HCT116 (cell line): ENCODE measurements at regions not wholly inside any gene's neighbourhood (a gene's known extent, or its start where the extent isn't known, plus 50 kb on each side); places are given as distances from the start of the nearest gene placed in this dataset.

Experiments used
- ATAC-seq: fragments of 200-7000 bp; cut with Tn5 transposase; 2 replicates; pipeline ENCODE4 v1.9.1; 2020; ENCODE audit warnings: mild to moderate bottlenecking, moderate library complexity
- BruUV-seq: library from RNA; stranded (reverse); fragments of 400-500 nt; replicated peaks from 2 replicates; lab custom pipeline; 2021; lab: Mats Ljungman, UMichigan
- CTCF ChIA-PET: fragments of 300-600 bp; sonication (Branson Sonifier 250); formaldehyde crosslinking; loops from one replicate; lab custom pipeline; 2021; ENCODE audit warnings: antibody characterized with exemption; lab: Charles Lee
- POLR2A ChIA-PET: fragments of 300-600, 350-600 bp; sonication (Branson Sonifier 250); formaldehyde crosslinking; loops from one replicate; lab custom pipeline; 2021; ENCODE audit warnings: antibody characterized with exemption; lab: Charles Lee
- RAD21 ChIA-PET, 2 experiments: fragments of 300-600 bp; sonication (Branson Sonifier 250); formaldehyde crosslinking; loops; one replicate each; lab custom pipeline; 2023; ENCODE audit warnings: low total read pairs in 2 of 2; ENCODE audit not compliant: uncharacterized antibody in 2 of 2, unreplicated experiment in 2 of 2, low non-redundant PET in 1 of 2; lab: Charles Lee
- DNase-seq: peaks from one replicate; pipeline ENCODE4 v3.0.0-alpha.2; 2010; ENCODE audit warnings: low read depth, low spot score
- H2AFZ ChIP-seq: fragments of 200-600 bp; shearing (Covaris generic), sonication (generic); 2 replicates; pipeline ENCODE4 v1.6.1; 2017; ENCODE audit warnings: low read depth, mixed run types, mixed read lengths, antibody characterized with exemption, low read length; ENCODE audit not compliant: poor library complexity, severe bottlenecking
- H3K27ac ChIP-seq: 2 replicates; pipeline ENCODE4 v1.5.1; 2012; ENCODE audit warnings: low read depth, low read length
- H3K27me3 ChIP-seq: fragments of 200-600 bp; sonication (generic); 2 replicates; pipeline ENCODE4 v1.6.1; 2016; ENCODE audit warnings: mixed run types, low read length, mixed read lengths; ENCODE audit not compliant: insufficient read depth
- H3K36me3 ChIP-seq, 2 experiments: fragments of 200-500 bp in 1 of 2; fragments of 200-600 bp in 1 of 2; sonication (Bioruptor generic) in 1 of 2; sonication (generic) in 1 of 2; 2 replicates each; pipeline versions ENCODE4 v1.5.1 to v1.6.1; 2014 to 2016; ENCODE audit warnings: low read length in 2 of 2, inconsistent platforms in 1 of 2, mixed read lengths in 1 of 2, mixed run types in 1 of 2; ENCODE audit not compliant: insufficient read depth in 2 of 2, control insufficient read depth in 1 of 2
- H3K4me1 ChIP-seq, 2 experiments: fragments of 200-600 bp in 1 of 2; sonication (generic) in 1 of 2; 2 replicates each; pipeline versions ENCODE4 v1.5.1 to v1.6.1; 2012 to 2017; ENCODE audit warnings: low read length in 2 of 2, inconsistent platforms in 1 of 2, mild to moderate bottlenecking in 1 of 2, mixed read lengths in 1 of 2, mixed run types in 1 of 2, moderate library complexity in 1 of 2; ENCODE audit not compliant: insufficient read depth in 2 of 2, control insufficient read depth in 1 of 2
- H3K4me2 ChIP-seq: fragments of 200-600 bp; sonication (generic); 2 replicates; pipeline ENCODE4 v1.6.1; 2017; ENCODE audit warnings: mixed run types, low read length, mixed read lengths
- H3K4me3 ChIP-seq, 2 experiments: fragments of 200-600 bp in 1 of 2; sonication (generic) in 1 of 2; replicated peaks in 1 of 2; 2 replicates each; pipeline ENCODE4 v1.5.1; 2011 to 2016; ENCODE audit warnings: low read length in 2 of 2, control low read depth in 1 of 2, low read depth in 1 of 2, mild to moderate bottlenecking in 1 of 2, mixed read lengths in 1 of 2, mixed run types in 1 of 2
- H3K79me2 ChIP-seq: fragments of 200-600 bp; sonication (generic); 2 replicates; pipeline ENCODE4 v1.6.1; 2017; ENCODE audit warnings: mild to moderate bottlenecking, mixed run types, low read length, moderate library complexity, mixed read lengths; ENCODE audit not compliant: insufficient read depth
- H3K9ac ChIP-seq: fragments of 200-600 bp; sonication (generic); 2 replicates; pipeline ENCODE4 v1.6.1; 2016; ENCODE audit warnings: low read length, mixed read lengths
- H3K9me2 ChIP-seq: fragments of 200-600 bp; sonication (generic), shearing (Covaris generic); 2 replicates; pipeline ENCODE4 v1.6.1; 2017; ENCODE audit warnings: mixed run types, mild to moderate bottlenecking, moderate library complexity; ENCODE audit not compliant: insufficient read depth
- H3K9me3 ChIP-seq, 2 experiments: fragments of 200-500 bp in 1 of 2; fragments of 200-600 bp in 1 of 2; sonication (Bioruptor generic) in 1 of 2; sonication (generic) in 1 of 2; 2 replicates each; pipeline ENCODE4 v1.6.1; 2014 to 2017; ENCODE audit warnings: low read length in 2 of 2, mixed read lengths in 2 of 2, inconsistent platforms in 1 of 2, low read depth in 1 of 2, mild to moderate bottlenecking in 1 of 2, mixed run types in 1 of 2, moderate library complexity in 1 of 2; ENCODE audit not compliant: control insufficient read depth in 1 of 2, insufficient read depth in 1 of 2
- H4K20me1 ChIP-seq: fragments of 200-600 bp; sonication (generic), shearing (Covaris generic); 2 replicates; pipeline ENCODE4 v1.6.1; 2017; ENCODE audit warnings: mixed run types, mild to moderate bottlenecking, moderate library complexity; ENCODE audit not compliant: insufficient read depth
- CTCF ChIP-seq, 3 experiments: fragments of 200-600 bp in 1 of 3; sonication (generic) in 1 of 3; IDR thresholded peaks in 2 of 3; conservative IDR thresholded peaks in 1 of 3; 2 replicates each; pipeline ENCODE4 v1.5.1; 2012 to 2017; ENCODE audit warnings: low read depth in 2 of 3, low read length in 2 of 3, antibody characterized with exemption in 1 of 3, borderline replicate concordance in 1 of 3, control low read depth in 1 of 3, mild to moderate bottlenecking in 1 of 3, mixed read lengths in 1 of 3, mixed run types in 1 of 3, moderate library complexity in 1 of 3; ENCODE audit not compliant: insufficient read depth in 1 of 3
- EGR1 ChIP-seq: IDR thresholded peaks from 2 replicates; pipeline ENCODE4 v1.6.1; 2012; ENCODE audit warnings: low read depth
- ELF1 ChIP-seq: IDR thresholded peaks from 2 replicates; pipeline ENCODE4 v1.6.1; 2012; ENCODE audit warnings: low read depth, borderline replicate concordance
- MAX ChIP-seq: IDR thresholded peaks from 2 replicates; pipeline ENCODE4 v1.6.1; 2012
- POLR2A ChIP-seq: IDR thresholded peaks from 2 replicates; pipeline ENCODE4 v1.7.0; 2011; ENCODE audit warnings: borderline replicate concordance; ENCODE audit not compliant: insufficient read depth, insufficient read length; ENCODE audit errors: extremely low read depth
- POLR2AphosphoS5 ChIP-seq: IDR thresholded peaks from 2 replicates; pipeline ENCODE4 v1.6.1; 2011; ENCODE audit warnings: mild to moderate bottlenecking, low read depth, low read length, moderate library complexity
- RAD21 ChIP-seq: IDR thresholded peaks from 2 replicates; pipeline ENCODE4 v1.6.1; 2012; ENCODE audit warnings: low read depth, mild to moderate bottlenecking
- SIN3A ChIP-seq: IDR thresholded peaks from 2 replicates; pipeline ENCODE4 v1.6.1; 2012; ENCODE audit warnings: low read depth
- SP1 ChIP-seq: IDR thresholded peaks from 2 replicates; pipeline ENCODE4 v1.6.1; 2012; ENCODE audit warnings: low read depth
- SRF ChIP-seq: IDR thresholded peaks from 2 replicates; pipeline ENCODE4 v1.6.1; 2012; ENCODE audit warnings: low read depth
- TCF7L2 ChIP-seq: IDR thresholded peaks from 2 replicates; pipeline ENCODE4 v1.7.0; 2011; ENCODE audit warnings: borderline replicate concordance, inconsistent platforms; ENCODE audit not compliant: insufficient read depth, insufficient read length; ENCODE audit errors: extremely low read depth
- ZBTB33 ChIP-seq: IDR thresholded peaks from 2 replicates; pipeline ENCODE4 v1.6.1; 2011; ENCODE audit warnings: mild to moderate bottlenecking, low read length, moderate library complexity; ENCODE audit not compliant: insufficient replicate concordance; ENCODE audit errors: extremely low read depth
- ZFX ChIP-seq: fragments of 450-650 bp; IDR thresholded peaks from 2 replicates; pipeline ENCODE4 v1.6.1; 2017
- intact Hi-C: fragments of 100-400 bp; cut with micrococcal nuclease; formaldehyde crosslinking; loops from 2 replicates; pipeline ENCODE4 v1.10.0; 2022

GRCh38 chr5:61882901-61883500, 423.0 kb upstream of the KIF2A start:
- BruUV-seq, result no TSS peak
- CTCF ChIA-PET, result no interaction called here
- no peaks in the 10 kb centered on the region; the same call in 1 of the 2 replicates for H3K27me3 ChIP-seq

More at GRCh38 chr5:61882901-61883500, 423.0 kb upstream of the KIF2A start:
- Histone ChIP-seq H3K9ac (no peak overlapping the region), H3K79me2 (no peaks in the 10 kb centered on the region), H3K9me2 (no peaks in the 10 kb centered on the region), H3K36me3 (no peaks in the 10 kb centered on the region)
- DNase-seq, result no peak
- no peak for TF ChIP-seq MAX
- no peak for TF ChIP-seq SP1
- TF ChIP-seq SIN3A, result no peak
- TF ChIP-seq ZBTB33, result no peak
- TF ChIP-seq EGR1, result no peak
- no peak for TF ChIP-seq RAD21
- TF ChIP-seq POLR2AphosphoS5, result no peak
- TF ChIP-seq CTCF (IDR thresholded peaks at IDR 0.05 in 2 of 3, conservative IDR thresholded peaks at IDR 0.05 in 1 of 3; ENCODE audit: borderline replicate concordance in 1 of 3, insufficient read depth in 1 of 3, low read depth in 2 of 3, low read length in 2 of 3), result no peak
- no peak for TF ChIP-seq POLR2A
- no peak for TF ChIP-seq ZFX
- TF ChIP-seq TCF7L2, result no peak
- no peak for TF ChIP-seq ELF1
- TF ChIP-seq SRF, result no peak
- TF ChIP-seq, all 23 proteins: peak for 0
- Histone ChIP-seq H3K4me2 (no peak overlapping the region), H4K20me1 (no peaks in the 10 kb centered on the region), H3K4me3 (no peak overlapping the region), H3K9me3 (no peaks in the 10 kb centered on the region), H2AFZ (no peak overlapping the region), H3K27ac (no peak overlapping the region), H3K4me1 (no peaks in the 10 kb centered on the region)
- ATAC-seq, result no peak
- POLR2A ChIA-PET, result no interaction called here
- RAD21 ChIA-PET, result no interaction called here
- intact Hi-C loops, result no loop called here
